Liver (tissue), 3 donors: ENCODE measurements at regions not wholly inside any gene's neighbourhood (a gene's known extent, or its start where the extent isn't known, plus 50 kb on each side); places are given as distances from the start of the nearest gene placed in this dataset.

Source experiments
- ATF3 ChIP-seq: IDR thresholded peaks from 2 replicates; pipeline ENCODE4 v1.6.1; 2016; ENCODE audit warnings: antibody characterized with exemption
- CTCF ChIP-seq: fragments of 150-350 bp; IDR thresholded peaks from 2 replicates; pipeline ENCODE4 v1.5.1; 2017; ENCODE audit warnings: improper control_type of control experiment, low read depth, low read length; ENCODE audit not compliant: missing input control
- EGR1 ChIP-seq, 2 donors: IDR thresholded peaks; 2 replicates each; pipeline ENCODE4 v1.6.1; 2016 to 2018; ENCODE audit warnings: antibody characterized with exemption in 2 of 2, low read depth in 2 of 2
- FOXA1 ChIP-seq: IDR thresholded peaks from 2 replicates; pipeline ENCODE4 v1.6.1; 2016; ENCODE audit warnings: antibody characterized with exemption
- HNF4G ChIP-seq: IDR thresholded peaks from 2 replicates; pipeline ENCODE4 v1.6.1; 2016; ENCODE audit warnings: antibody characterized with exemption
- JUND ChIP-seq, 2 donors: IDR thresholded peaks; 2 replicates each; pipeline ENCODE4 v1.6.1; 2016; ENCODE audit warnings: antibody characterized with exemption in 2 of 2
- RAD21 ChIP-seq, 2 donors: IDR thresholded peaks; 2 replicates each; pipeline ENCODE4 v1.6.1; 2016; ENCODE audit warnings: antibody characterized with exemption in 2 of 2, mild to moderate bottlenecking in 2 of 2
- REST ChIP-seq: IDR thresholded peaks from 2 replicates; pipeline ENCODE4 v1.6.1; 2016; ENCODE audit warnings: antibody characterized with exemption, mild to moderate bottlenecking
- SP1 ChIP-seq: IDR thresholded peaks from 2 replicates; pipeline ENCODE4 v1.6.1; 2018; ENCODE audit warnings: antibody characterized with exemption, mild to moderate bottlenecking
- TAF1 ChIP-seq: conservative IDR thresholded peaks from 2 replicates; pipeline ENCODE4 v1.6.1; 2016; ENCODE audit warnings: antibody characterized with exemption, mild to moderate bottlenecking
- donor health status: healthy.
- donor health status: healthy.

- TF ChIP-seq RAD21 (IDR thresholded peaks at IDR 0.05) = no peak
- no peak for TF ChIP-seq CTCF
- TF ChIP-seq HNF4G = no peak
- TF ChIP-seq TAF1 = no peak
- TF ChIP-seq JUND (IDR thresholded peaks at IDR 0.05) = no peak
- no peak for TF ChIP-seq SP1
- TF ChIP-seq FOXA1 = no peak
- TF ChIP-seq REST = no peak
- no peak for TF ChIP-seq EGR1 (IDR thresholded peaks at IDR 0.05; ENCODE audit: low read depth in 2 of 2)
- TF ChIP-seq ATF3 = no peak
Measured at GRCh38 chr9:89722712-89723111, 117.9 kb downstream of the GADD45G start.
